Pancreas (tissue), 10 donors: ENCODE measurements at regions not wholly inside any gene's neighbourhood (a gene's known extent, or its start where the extent isn't known, plus 50 kb on each side); places are given as distances from the start of the nearest gene placed in this dataset.

Experiments
- ATAC-seq, 4 donors: fragments of 200-7000 bp; cut with Tn5 transposase; one replicate each; pipeline versions ENCODE4 v1.8.0 to v1.9.1; 2020; ENCODE audit warnings: mild to moderate bottlenecking in 4 of 4, moderate library complexity in 4 of 4
- DNase-seq, 6 donors: peaks; one replicate each; pipeline ENCODE4 v3.0.0-alpha.2; 2020
- FAIRE-seq: peaks from 2 replicates; lab custom pipeline; 2012; peaks lifted over from hg19 to GRCh38; lab: Jason Lieb, UNC
- H3K27ac ChIP-seq, 4 donors: fragments of 200-600 bp; sonication (generic); 1 replicate in 3 of 4; 2 replicates in 1 of 4; pipeline versions ENCODE4 v1.5.0 to v1.8.0; 2020
- H3K27me3 ChIP-seq, 4 donors: fragments of 200-600 bp; one replicate each; pipeline ENCODE4 v1.8.0; 2021
- H3K36me3 ChIP-seq, 3 donors: fragments of 200-600 bp; sonication (generic) in 1 of 3; one replicate each; pipeline versions ENCODE4 v1.5.0 to v1.8.0; 2020 to 2021
- H3K4me1 ChIP-seq, 3 donors: fragments of 200-600 bp; one replicate each; pipeline ENCODE4 v1.8.0; 2021
- H3K4me3 ChIP-seq, 4 donors: fragments of 200-600 bp; sonication (generic) in 2 of 4; one replicate each; pipeline versions ENCODE4 v1.5.0 to v1.8.0; 2020 to 2021
- H3K9me3 ChIP-seq, 4 donors: fragments of 200-600 bp; one replicate each; pipeline ENCODE4 v1.8.0; 2021
- CTCF ChIP-seq, 4 donors: fragments of 200-600 bp; sonication (generic) in 3 of 4; IDR thresholded peaks; one replicate each; pipeline versions ENCODE4 v1.5.0 to v1.8.0; 2021; ENCODE audit warnings: antibody characterized with exemption in 4 of 4
- WGBS, 2 donors: extraction: QIAGEN DNeasy Blood & Tissue Kit; methylation state at CpG; one replicate each; pipeline ENCODE4 v1.1.7; 2013; 5-methylcytosine and 5-hydroxymethylcytosine counted together
- intact Hi-C, 3 donors: fragments of 100-400 bp; cut with DNase I; formaldehyde crosslinking; loops; one replicate each; pipeline versions ENCODE4 v1.11.1 to v1.14.2; 2022
- donor health status: healthy with polysubstance abuse.
- donor health status: DM: no; HTN: no; CAD: no; lungs with moderate emphysema.
- donor health status: DM: no; HTN: no; CAD: no.
- donor health status: control.
- donor health status: control.
- donor health status: Bipolar disorder and iron deficiency.
- donor health status: DM: yes; HTN: yes; CAD: no.
- donor health status: DM: no; HTN: no; CAD: no.
- donor health status: DM: no; HTN: no; CAD: no.
- donor health status: DM: yes; HTN: yes; CAD: no.

- ATAC-seq (no peak), FAIRE-seq (no peak), DNase-seq (no peak)
- WGBS, 2 donors: 76 to 78% methylated on average over 5 of the region's 5 CpGs
- no peak overlapping the region for H3K4me3 ChIP-seq
- H3K4me1 ChIP-seq: no peaks in the 10 kb centered on the region
- H3K36me3 ChIP-seq: no peaks in the 10 kb centered on the region
- H3K9me3 ChIP-seq: no peaks in the 10 kb centered on the region
- no peak for TF ChIP-seq CTCF (IDR thresholded peaks at IDR 0.05)
- H3K27ac ChIP-seq: no peak overlapping the region
- intact Hi-C loops: no loop called here
- no peaks in the 10 kb centered on the region for H3K27me3 ChIP-seq
Observed at GRCh38 chr6:163948250-163948649, 533.7 kb downstream of the QKI start.

- 77 to 83% methylated on average over 3 of the region's 3 CpGs for WGBS, 2 donors
- H3K27ac ChIP-seq: no peak overlapping the region
- intact Hi-C loops: no loop called here
- H3K4me3 ChIP-seq: no peak overlapping the region
- no peak for DNase-seq
- ATAC-seq: no peak
- no peak for FAIRE-seq
- H3K9me3 ChIP-seq: no peaks in the 10 kb centered on the region
- no peaks in the 10 kb centered on the region for H3K36me3 ChIP-seq
- TF ChIP-seq CTCF (IDR thresholded peaks at IDR 0.05): no peak
- H3K27me3 ChIP-seq: no peaks in the 10 kb centered on the region
- no peaks in the 10 kb centered on the region for H3K4me1 ChIP-seq
Observed at GRCh38 chr6:163947276-163947675, 532.8 kb downstream of the QKI start.

- ATAC-seq (no peak), FAIRE-seq (no peak), DNase-seq (no peak)
- no peaks in the 10 kb centered on the region for H3K27me3 ChIP-seq
- 64 to 70% methylated on average over 7 of the region's 7 CpGs for WGBS, 2 donors
- H3K27ac ChIP-seq: no peak overlapping the region
- H3K4me1 ChIP-seq: no peaks in the 10 kb centered on the region
- no peaks in the 10 kb centered on the region for H3K36me3 ChIP-seq
- H3K9me3 ChIP-seq: no peaks in the 10 kb centered on the region
- intact Hi-C loops: no loop called here
- TF ChIP-seq CTCF (IDR thresholded peaks at IDR 0.05): no peak
- H3K4me3 ChIP-seq: no peak overlapping the region
Observed at GRCh38 chr6:163946437-163946836, 531.9 kb downstream of the QKI start.

GRCh38 chr6:163945808-163946207 is 531.3 kb downstream of the QKI start:
- peak in 3 of 4 donors; percentile 26 to 41 (median 35) for ATAC-seq
- no peaks in the 10 kb centered on the region for H3K36me3 ChIP-seq
- FAIRE-seq: no peak
- H3K9me3 ChIP-seq: no peaks in the 10 kb centered on the region
- intact Hi-C loops: no loop called here
- no peak for DNase-seq
- no peaks in the 10 kb centered on the region for H3K27me3 ChIP-seq
- no peak for TF ChIP-seq CTCF (IDR thresholded peaks at IDR 0.05)
- H3K4me3 ChIP-seq: no peak overlapping the region
- no peaks in the 10 kb centered on the region for H3K4me1 ChIP-seq
- no peak overlapping the region for H3K27ac ChIP-seq
- 50 to 60% methylated on average over 7 of the region's 7 CpGs for WGBS, 2 donors

- intact Hi-C loops: no loop called here
- Histone ChIP-seq H3K27ac (no peak overlapping the region), H3K36me3 (no peaks in the 10 kb centered on the region), H3K9me3 (no peaks in the 10 kb centered on the region), H3K4me3 (no peak overlapping the region), H3K4me1 (no peaks in the 10 kb centered on the region), H3K27me3 (no peaks in the 10 kb centered on the region)
- FAIRE-seq (no peak), ATAC-seq (no peak), DNase-seq (no peak)
- no peak for TF ChIP-seq CTCF (IDR thresholded peaks at IDR 0.05)
- WGBS, 2 donors: 70 to 82% methylated on average over 11 of the region's 11 CpGs
Observed at GRCh38 chr6:163944897-163945296, 530.4 kb downstream of the QKI start.
